ENCODE measurements at regions not wholly inside any gene's neighbourhood (a gene's known extent, or its start where the extent isn't known, plus 50 kb on each side); places are given as distances from the start of the nearest gene placed in this dataset.

GRCh38 chr6:91580635-91581034 is 993.8 kb upstream of the MAP3K7 start:
- DNase-seq: no peak

- DNase-seq: no peak
These were observed 988.2 kb upstream of the MAP3K7 start for GRCh38 chr6:91575032-91575431.

GRCh38 chr6:91573826-91574416 is 987.0 kb upstream of the MAP3K7 start:
- DNase-seq: no peak

- no peak for DNase-seq
These were observed 986.0 kb upstream of the MAP3K7 start for GRCh38 chr6:91572878-91573277.

- no peak for DNase-seq
These were observed 982.2 kb upstream of the MAP3K7 start for GRCh38 chr6:91569071-91569470.

GRCh38 chr6:91566467-91566866 is 979.6 kb upstream of the MAP3K7 start:
- DNase-seq: no peak

- no peak for DNase-seq
These were observed 978.3 kb upstream of the MAP3K7 start for GRCh38 chr6:91565207-91565606.

GRCh38 chr6:91562955-91563354 is 976.1 kb upstream of the MAP3K7 start:
- no peak for DNase-seq

GRCh38 chr6:91560409-91560808 is 973.5 kb upstream of the MAP3K7 start:
- DNase-seq: no peak

GRCh38 chr6:91540902-91541301 is 954.0 kb upstream of the MAP3K7 start:
- DNase-seq: no peak

- no peak for DNase-seq
These were observed 952.6 kb upstream of the MAP3K7 start for GRCh38 chr6:91539456-91539855.

- DNase-seq: no peak
These were observed 951.8 kb upstream of the MAP3K7 start for GRCh38 chr6:91538622-91539021.

- DNase-seq: no peak
These were observed 947.7 kb upstream of the MAP3K7 start for GRCh38 chr6:91534614-91535013.

- no peak for DNase-seq
These were observed 936.6 kb upstream of the MAP3K7 start for GRCh38 chr6:91523511-91523910.

- no peak for DNase-seq
These were observed 935.1 kb upstream of the MAP3K7 start for GRCh38 chr6:91521999-91522398.

- no peak for DNase-seq
These were observed 922.8 kb upstream of the MAP3K7 start for GRCh38 chr6:91509711-91510110.

- no peak for DNase-seq
These were observed 922.2 kb upstream of the MAP3K7 start for GRCh38 chr6:91509039-91509438.

- DNase-seq: no peak
These were observed 919.6 kb upstream of the MAP3K7 start for GRCh38 chr6:91506509-91506908.

GRCh38 chr6:91505199-91505598 is 918.3 kb upstream of the MAP3K7 start:
- DNase-seq: no peak

- DNase-seq: no peak
These were observed 915.1 kb upstream of the MAP3K7 start for GRCh38 chr6:91501930-91502329.

GRCh38 chr6:91500689-91501303 is 913.9 kb upstream of the MAP3K7 start:
- DNase-seq: no peak

GRCh38 chr6:91498576-91498975 is 911.7 kb upstream of the MAP3K7 start:
- DNase-seq: no peak

GRCh38 chr6:91497770-91498169 is 910.9 kb upstream of the MAP3K7 start:
- DNase-seq: no peak

GRCh38 chr6:91490671-91491301 is 903.9 kb upstream of the MAP3K7 start:
- DNase-seq: no peak
